ENCODE measurements at regions not wholly inside any gene's neighbourhood (a gene's known extent, or its start where the extent isn't known, plus 50 kb on each side); places are given as distances from the start of the nearest gene placed in this dataset.

GRCh38 chr2:223238301-223238700, 186.3 kb downstream of the KCNE4 start:
- TF ChIP-seq CTCF (IDR thresholded peaks at IDR 0.05) (no peak), EZH2 (IDR thresholded peaks at IDR 0.05) (no peak), EZH2phosphoT487 (IDR thresholded peaks at IDR 0.05) (no peak)

Data from neural progenitor cell (in vitro differentiated cells).